Spleen (tissue), 11 donors: ENCODE measurements at regions not wholly inside any gene's neighbourhood (a gene's known extent, or its start where the extent isn't known, plus 50 kb on each side); places are given as distances from the start of the nearest gene placed in this dataset.

ENCODE experiments used
- DNase-seq: peaks from one replicate; pipeline ENCODE4 v3.0.0-alpha.2; 2020
- H3K27ac ChIP-seq, 8 donors: fragments of 200-600 bp; sonication (generic) in 7 of 8; 1 replicate in 4 of 8; 2 replicates in 4 of 8; pipeline versions ENCODE4 v1.5.0 to v1.8.0; 2016 to 2021; ENCODE audit warnings: inconsistent platforms in 4 of 8, mild to moderate bottlenecking in 4 of 8, moderate library complexity in 1 of 8
- H3K27me3 ChIP-seq, 7 donors: fragments of 200-600 bp; sonication (generic) in 6 of 7; replicated peaks in 1 of 7; 1 replicate in 4 of 7; 2 replicates in 3 of 7; pipeline versions ENCODE4 v1.5.0 to v1.8.0; 2016 to 2021; ENCODE audit warnings: inconsistent platforms in 3 of 7, mild to moderate bottlenecking in 1 of 7
- H3K36me3 ChIP-seq, 6 donors: fragments of 200-600 bp; sonication (generic) in 5 of 6; 1 replicate in 4 of 6; 2 replicates in 2 of 6; pipeline versions ENCODE4 v1.5.0 to v1.8.0; 2016 to 2021; ENCODE audit warnings: inconsistent platforms in 2 of 6
- H3K4me1 ChIP-seq, 6 donors: fragments of 200-600 bp; sonication (generic) in 5 of 6; 1 replicate in 3 of 6; 2 replicates in 3 of 6; pipeline versions ENCODE4 v1.5.0 to v1.8.0; 2016 to 2021; ENCODE audit warnings: inconsistent platforms in 3 of 6
- H3K4me3 ChIP-seq, 8 donors: fragments of 200-600 bp; sonication (generic) in 7 of 8; 1 replicate in 4 of 8; 2 replicates in 4 of 8; pipeline versions ENCODE4 v1.5.0 to v1.8.0; 2016 to 2021; ENCODE audit warnings: inconsistent platforms in 4 of 8, mild to moderate bottlenecking in 4 of 8, moderate library complexity in 2 of 8
- H3K9me3 ChIP-seq, 8 donors: fragments of 200-600 bp; sonication (generic) in 7 of 8; 1 replicate in 4 of 8; 2 replicates in 4 of 8; pipeline versions ENCODE4 v1.5.0 to v1.8.0; 2016 to 2021; ENCODE audit warnings: inconsistent platforms in 4 of 8
- POLR2A ChIP-seq, 3 donors: fragments of 450-650 bp; IDR thresholded peaks; one replicate each; pipeline ENCODE4 v1.5.1; 2017; ENCODE audit warnings: antibody characterized with exemption in 3 of 3, mild to moderate bottlenecking in 1 of 3
- POLR2AphosphoS5 ChIP-seq, 3 donors: sonication (generic); formaldehyde crosslinking; IDR thresholded peaks; one replicate each; pipeline ENCODE4 v1.5.1; 2017; ENCODE audit warnings: antibody characterized with exemption in 3 of 3
- WGBS, 5 donors: extraction: QIAGEN DNeasy Blood & Tissue Kit in 3 of 5; methylation state at CpG; one replicate each; pipeline versions ENCODE4 v1.1.5 to v1.1.7; 2013 to 2018; 5-methylcytosine and 5-hydroxymethylcytosine counted together
- intact Hi-C: fragments of 100-400 bp; cut with DNase I; formaldehyde crosslinking; loops from one replicate; pipeline ENCODE4 v1.15.0; 2023; ENCODE audit warnings: low total_unique reads
- TF ChIP-seq, protein P1 (sequence below), 11 experiments: fragments of 200-600 bp in 7 of 11; fragments of 450-650 bp in 4 of 11; sonication (generic) in 4 of 11; IDR thresholded peaks in 8 of 11; conservative IDR thresholded peaks in 3 of 11; 1 replicate in 7 of 11; 2 replicates in 4 of 11; pipeline versions ENCODE4 v1.4.0 to v1.8.0; 2016 to 2021; ENCODE audit warnings: antibody characterized with exemption in 11 of 11, inconsistent platforms in 4 of 11, mild to moderate bottlenecking in 1 of 11
- donor health status: healthy with polysubstance abuse.
- donor health status: DM: no; HTN: no; CAD: no; lungs with moderate emphysema.
- donor health status: DM: no; HTN: no; CAD: no.
- donor health status: Bipolar disorder and iron deficiency.
- donor health status: healthy.
- donor health status: DM: no; HTN: no; CAD: no.
- donor health status: DM: yes; HTN: yes; CAD: no.

DNA sequence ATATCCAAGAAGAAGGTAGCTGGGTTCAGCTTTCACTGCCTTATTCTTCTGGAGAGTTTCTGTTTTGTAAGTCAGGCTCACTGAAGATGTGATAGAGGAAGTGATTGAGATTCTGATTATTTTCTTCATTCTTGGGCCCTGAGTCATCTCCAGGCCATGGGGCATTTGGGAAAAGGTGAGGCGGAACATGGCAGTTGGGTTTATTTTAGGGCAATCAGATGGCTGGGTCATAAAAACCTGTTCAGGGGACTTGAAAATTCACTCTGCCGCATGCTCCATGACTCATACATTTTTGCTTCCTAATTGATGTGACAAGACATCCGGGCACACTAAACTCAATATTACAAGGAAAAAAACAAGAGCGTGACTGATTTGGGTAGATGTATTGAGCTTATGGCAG, 265.7 kb upstream of the KLF4 start:
- no peak for DNase-seq
- Histone ChIP-seq H3K4me3 (no peak overlapping the region), H3K27ac (peak overlapping the region in 3 of 8 donors; percentile 5 to 16 (median 13)), H3K9me3 (no peaks in the 10 kb centered on the region), H3K27me3 (no peaks in the 10 kb centered on the region), H3K36me3 (no peaks in the 10 kb centered on the region), H3K4me1 (peaks cover 0 to 36% (median 9%) of the 10 kb centered on the region in 6 donors)
- intact Hi-C loops, result no loop called here
- 30 to 50% (median 42%) methylated on average over 4 of the region's 4 CpGs for WGBS, 5 donors
- no peak for TF ChIP-seq POLR2A (IDR thresholded peaks at IDR 0.05)
- TF ChIP-seq, protein P1, sequence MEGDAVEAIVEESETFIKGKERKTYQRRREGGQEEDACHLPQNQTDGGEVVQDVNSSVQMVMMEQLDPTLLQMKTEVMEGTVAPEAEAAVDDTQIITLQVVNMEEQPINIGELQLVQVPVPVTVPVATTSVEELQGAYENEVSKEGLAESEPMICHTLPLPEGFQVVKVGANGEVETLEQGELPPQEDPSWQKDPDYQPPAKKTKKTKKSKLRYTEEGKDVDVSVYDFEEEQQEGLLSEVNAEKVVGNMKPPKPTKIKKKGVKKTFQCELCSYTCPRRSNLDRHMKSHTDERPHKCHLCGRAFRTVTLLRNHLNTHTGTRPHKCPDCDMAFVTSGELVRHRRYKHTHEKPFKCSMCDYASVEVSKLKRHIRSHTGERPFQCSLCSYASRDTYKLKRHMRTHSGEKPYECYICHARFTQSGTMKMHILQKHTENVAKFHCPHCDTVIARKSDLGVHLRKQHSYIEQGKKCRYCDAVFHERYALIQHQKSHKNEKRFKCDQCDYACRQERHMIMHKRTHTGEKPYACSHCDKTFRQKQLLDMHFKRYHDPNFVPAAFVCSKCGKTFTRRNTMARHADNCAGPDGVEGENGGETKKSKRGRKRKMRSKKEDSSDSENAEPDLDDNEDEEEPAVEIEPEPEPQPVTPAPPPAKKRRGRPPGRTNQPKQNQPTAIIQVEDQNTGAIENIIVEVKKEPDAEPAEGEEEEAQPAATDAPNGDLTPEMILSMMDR (IDR thresholded peaks at IDR 0.05 in 8 of 11, conservative IDR thresholded peaks at IDR 0.05 in 3 of 11), result no peak
- TF ChIP-seq POLR2AphosphoS5 (IDR thresholded peaks at IDR 0.05), result no peak

DNA sequence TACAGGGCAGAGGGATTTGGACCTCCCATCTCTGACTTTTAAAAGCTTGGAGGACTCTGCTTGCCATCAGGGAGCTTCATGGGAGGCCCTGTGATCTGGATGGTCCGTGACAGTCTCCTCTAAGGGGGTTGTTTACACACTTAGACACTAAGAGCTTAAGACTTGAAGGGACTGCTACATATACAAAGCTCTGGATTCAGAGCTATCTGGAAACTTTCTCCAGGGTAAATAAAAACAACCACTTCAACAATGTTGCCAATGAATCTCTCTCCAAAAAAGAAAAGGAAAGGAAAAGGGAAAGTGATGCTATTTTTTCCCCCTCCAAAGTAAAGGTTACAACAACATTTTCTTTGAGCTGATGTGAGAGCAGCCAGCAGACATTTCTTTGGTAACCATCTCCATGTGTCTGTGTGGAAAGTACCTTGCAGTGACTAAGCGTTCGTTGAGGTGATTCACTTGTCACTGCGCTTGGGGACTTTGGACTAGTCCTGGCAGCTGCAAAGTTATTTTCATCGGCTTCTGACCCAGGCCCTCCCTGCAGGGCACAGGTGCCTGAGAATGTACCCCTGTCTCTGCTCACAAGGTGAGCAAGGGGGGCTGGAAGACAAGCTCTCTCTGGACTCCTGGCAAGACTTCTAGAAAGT, 262.1 kb upstream of the KLF4 start:
- H3K36me3 ChIP-seq, result no peaks in the 10 kb centered on the region
- H3K27ac ChIP-seq, result peak overlapping the region in 5 of 8 donors; percentile 39 to 77 (median 65)
- H3K27me3 ChIP-seq, result no peaks in the 10 kb centered on the region
- intact Hi-C loops, result no loop called here
- DNase-seq, result no peak
- 55 to 81% (median 73%) methylated on average over 5 of the region's 5 CpGs for WGBS, 5 donors
- TF ChIP-seq POLR2AphosphoS5 (IDR thresholded peaks at IDR 0.05) (no peak), POLR2A (IDR thresholded peaks at IDR 0.05) (no peak)
- TF ChIP-seq, protein P1 (IDR thresholded peaks at IDR 0.05 in 8 of 11, conservative IDR thresholded peaks at IDR 0.05 in 3 of 11), result no peak
- H3K9me3 ChIP-seq, result no peaks in the 10 kb centered on the region
- peaks cover 8 to 39% (median 16%) of the 10 kb centered on the region in 6 donors for H3K4me1 ChIP-seq
- H3K4me3 ChIP-seq, result no peak overlapping the region

DNA sequence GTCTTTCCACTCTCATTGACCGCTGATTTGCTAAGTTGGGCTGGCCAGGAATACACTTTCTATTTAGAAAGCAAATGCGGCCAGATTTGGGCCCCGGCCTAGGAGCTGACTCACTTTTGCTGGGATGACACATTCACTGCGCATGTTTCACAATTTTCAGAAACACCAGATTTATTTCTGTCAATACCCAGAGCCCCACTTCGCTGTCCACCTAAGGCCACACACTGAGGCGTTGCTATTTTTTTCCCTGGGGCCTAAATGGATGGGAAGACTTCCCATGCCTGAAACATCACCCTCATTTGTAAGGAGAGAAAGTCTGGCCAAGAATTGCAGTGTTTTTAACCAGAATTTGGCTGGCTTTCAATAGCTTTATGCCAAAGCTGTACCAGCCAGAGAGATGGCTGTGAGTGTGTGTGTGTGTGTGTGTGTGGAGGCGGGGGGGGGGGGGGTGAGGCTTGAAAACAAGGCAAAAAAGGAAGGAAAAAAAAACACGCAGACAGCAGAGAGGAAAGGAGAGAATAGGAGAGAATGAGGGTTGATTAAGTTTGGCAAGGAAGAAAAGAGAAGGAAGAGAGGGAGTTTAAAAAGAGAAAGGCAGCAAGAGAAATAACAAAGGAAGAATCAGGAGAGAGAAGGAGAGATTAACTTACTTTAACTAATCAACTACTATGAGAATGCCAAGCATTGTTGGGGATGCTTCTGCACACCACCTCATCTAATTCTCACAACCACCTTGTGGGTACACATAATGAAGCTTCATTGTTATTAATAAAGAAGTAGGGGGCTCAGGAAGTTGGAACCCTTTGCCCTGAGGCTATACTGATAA, 261.4 kb upstream of the KLF4 start:
- intact Hi-C loops, result no loop called here
- DNase-seq, result no peak
- peak overlapping the region in 6 of 8 donors; percentile 33 to 77 (median 64) for H3K27ac ChIP-seq
- H3K4me3 ChIP-seq, result no peak overlapping the region
- H3K27me3 ChIP-seq, result no peaks in the 10 kb centered on the region
- no peaks in the 10 kb centered on the region for H3K9me3 ChIP-seq
- WGBS, 5 donors, result 58 to 78% (median 67%) methylated on average over 8 of the region's 8 CpGs
- no peaks in the 10 kb centered on the region for H3K36me3 ChIP-seq
- peaks cover 8 to 39% (median 16%) of the 10 kb centered on the region in 6 donors for H3K4me1 ChIP-seq
- TF ChIP-seq POLR2AphosphoS5 (IDR thresholded peaks at IDR 0.05) (no peak), POLR2A (IDR thresholded peaks at IDR 0.05) (no peak)

DNA sequence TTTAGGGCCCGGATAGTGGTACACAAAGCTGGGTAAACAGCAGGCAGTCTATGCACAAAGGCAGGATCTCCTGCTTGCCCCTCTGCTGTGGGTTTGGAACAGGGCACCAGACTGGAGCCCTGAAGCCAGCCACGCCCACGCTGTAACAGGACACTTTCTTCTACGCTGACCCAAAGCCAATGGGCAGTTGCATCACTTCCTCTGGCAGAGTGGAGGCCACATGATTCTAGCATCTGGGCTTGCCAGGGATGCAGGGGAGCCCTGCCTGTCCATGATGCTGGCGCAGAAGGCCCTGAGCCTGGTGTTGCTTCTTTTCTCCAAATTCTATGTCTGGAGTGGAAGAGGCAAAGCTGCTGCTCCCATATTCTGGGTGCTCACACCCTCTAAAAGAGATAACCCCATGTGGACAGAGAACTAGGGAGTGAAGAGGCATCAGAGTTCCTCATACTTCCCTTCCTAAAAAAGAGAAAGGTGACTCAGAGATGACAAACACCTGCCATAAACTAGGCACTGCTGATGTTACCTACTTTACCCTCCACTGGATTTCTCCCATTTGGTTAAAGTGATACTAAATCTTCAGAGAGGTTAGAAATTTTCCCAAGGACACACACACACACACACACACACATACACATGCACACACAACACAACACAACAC, 260.3 kb upstream of the KLF4 start:
- intact Hi-C loops, result no loop called here
- no peaks in the 10 kb centered on the region for H3K27me3 ChIP-seq
- H3K27ac ChIP-seq, result peak overlapping the region in 7 of 8 donors; percentile 33 to 77 (median 62)
- TF ChIP-seq POLR2AphosphoS5 (IDR thresholded peaks at IDR 0.05) (peak; percentile 29 to 80 (median 76)), POLR2A (IDR thresholded peaks at IDR 0.05) (no peak)
- peaks cover 8 to 35% (median 15%) of the 10 kb centered on the region in 6 donors for H3K4me1 ChIP-seq
- peak; percentile 88 for DNase-seq
- H3K36me3 ChIP-seq, result no peaks in the 10 kb centered on the region
- 37 to 71% (median 49%) methylated on average over 5 of the region's 5 CpGs for WGBS, 5 donors
- no peak overlapping the region for H3K4me3 ChIP-seq
- H3K9me3 ChIP-seq, result no peaks in the 10 kb centered on the region
